T-helper 9 cell (primary cell): ENCODE measurements at regions not wholly inside any gene's neighbourhood (a gene's known extent, or its start where the extent isn't known, plus 50 kb on each side); places are given as distances from the start of the nearest gene placed in this dataset.

ENCODE experiments used
- DNase-seq: peaks from one replicate; pipeline ENCODE4 v3.0.0-alpha.2; 2020

GRCh38 chr16:51359141-51359955 lies 208.3 kb upstream of the SALL1 start:
- no peak for DNase-seq

GRCh38 chr16:51357839-51358238 lies 206.8 kb upstream of the SALL1 start:
- DNase-seq: no peak

GRCh38 chr16:51355875-51356274 lies 204.8 kb upstream of the SALL1 start:
- no peak for DNase-seq

GRCh38 chr16:51355195-51355594 lies 204.1 kb upstream of the SALL1 start:
- no peak for DNase-seq

GRCh38 chr16:51353055-51353454 lies 202.0 kb upstream of the SALL1 start:
- no peak for DNase-seq

GRCh38 chr16:51349626-51350025 lies 198.6 kb upstream of the SALL1 start:
- DNase-seq: no peak

GRCh38 chr16:51343411-51343810 lies 192.3 kb upstream of the SALL1 start:
- no peak for DNase-seq

- no peak for DNase-seq
These were observed 190.1 kb upstream of the SALL1 start for GRCh38 chr16:51341204-51341603.

GRCh38 chr16:51337662-51338061 lies 186.6 kb upstream of the SALL1 start:
- no peak for DNase-seq

GRCh38 chr16:51328733-51329132 lies 177.7 kb upstream of the SALL1 start:
- DNase-seq: no peak

GRCh38 chr16:51327001-51327400 lies 175.9 kb upstream of the SALL1 start:
- DNase-seq: no peak

GRCh38 chr16:51326131-51326856 lies 175.2 kb upstream of the SALL1 start:
- no peak for DNase-seq

GRCh38 chr16:51321251-51321650 lies 170.2 kb upstream of the SALL1 start:
- no peak for DNase-seq

GRCh38 chr16:51317575-51317974 lies 166.5 kb upstream of the SALL1 start:
- DNase-seq: no peak

GRCh38 chr16:51313198-51313597 lies 162.1 kb upstream of the SALL1 start:
- DNase-seq: no peak

GRCh38 chr16:51312363-51313150 lies 161.5 kb upstream of the SALL1 start:
- no peak for DNase-seq

- no peak for DNase-seq
These were observed 159.1 kb upstream of the SALL1 start for GRCh38 chr16:51310159-51310558.

- no peak for DNase-seq
These were observed 156.0 kb upstream of the SALL1 start for GRCh38 chr16:51306886-51307595.

- no peak for DNase-seq
These were observed 155.0 kb upstream of the SALL1 start for GRCh38 chr16:51306116-51306515.

GRCh38 chr16:51305337-51305736 lies 154.3 kb upstream of the SALL1 start:
- no peak for DNase-seq

- no peak for DNase-seq
These were observed 151.0 kb upstream of the SALL1 start for GRCh38 chr16:51302042-51302441.

GRCh38 chr16:51298800-51299199 lies 147.7 kb upstream of the SALL1 start:
- DNase-seq: no peak
